A549 (cell line): ENCODE measurements at regions not wholly inside any gene's neighbourhood (a gene's known extent, or its start where the extent isn't known, plus 50 kb on each side); places are given as distances from the start of the nearest gene placed in this dataset.

Experiments
- ATAC-seq, 2 experiments: fragments of 200-7000 bp in 1 of 2; fragments of >200 bp in 1 of 2; cut with Nextera tagmentation in 1 of 2; cut with Tn5 transposase in 1 of 2; 3 replicates each; pipeline versions ENCODE4 v1.8.0 to v1.9.1; 2018 to 2020; ENCODE audit warnings: mild to moderate bottlenecking in 1 of 2, moderate library complexity in 1 of 2
- CTCF ChIA-PET: fragments of 300-600 bp; sonication (Branson Sonifier 250); formaldehyde crosslinking; extraction: SDS; loops from one replicate; lab custom pipeline; 2021; ENCODE audit warnings: antibody characterized with exemption, inconsistent platforms; lab: Yijun Ruan, JAX
- POLR2A ChIA-PET: fragments of 350-600 bp; formaldehyde crosslinking; extraction: SDS; loops from one replicate; lab custom pipeline; 2021; ENCODE audit warnings: antibody characterized with exemption, inconsistent platforms; lab: Yijun Ruan, JAX
- DNase-seq, 2 experiments: peaks; one replicate each; pipeline versions ENCODE4 v3.0.0 to v3.0.0-alpha.2; 2011 to 2016; ENCODE audit warnings: low read depth in 1 of 2, low spot score in 1 of 2
- FAIRE-seq: peaks from 2 replicates; lab custom pipeline; 2011; peaks lifted over from hg19 to GRCh38; lab: Jason Lieb, UNC
- H3K27ac ChIP-seq, 2 experiments: fragments of >200 bp; sonication (Bioruptor Twin); formaldehyde crosslinking; 3 replicates each; pipeline ENCODE4 v1.5.1; 2016 to 2017
- H3K4me1 ChIP-seq: fragments of >200 bp; sonication (Bioruptor Twin); formaldehyde crosslinking; 3 replicates; pipeline ENCODE4 v1.6.1; 2016
- H3K4me2 ChIP-seq: fragments of >200 bp; sonication (Bioruptor Twin); formaldehyde crosslinking; 3 replicates; pipeline ENCODE4 v1.6.1; 2016
- H3K4me3 ChIP-seq: fragments of >200 bp; sonication (Bioruptor Twin); formaldehyde crosslinking; 3 replicates; pipeline ENCODE4 v1.5.1; 2016
- H3K9me3 ChIP-seq: fragments of >200 bp; sonication (Bioruptor Twin); formaldehyde crosslinking; 3 replicates; pipeline ENCODE4 v1.6.1; 2016
- CBX8 ChIP-seq: fragments of 200-600 bp; sonication (generic); IDR thresholded peaks from 2 replicates; pipeline ENCODE4 v1.6.1; 2016
- CEBPB ChIP-seq, 2 experiments: fragments of >200 bp in 1 of 2; sonication (Bioruptor Twin) in 1 of 2; formaldehyde crosslinking in 1 of 2; IDR thresholded peaks; 2 replicates each; pipeline ENCODE4 v1.6.1; 2012 to 2016
- CHD2 ChIP-seq: fragments of 150-350 bp; IDR thresholded peaks from 2 replicates; pipeline ENCODE4 v1.6.1; 2014; ENCODE audit warnings: low read length; ENCODE audit not compliant: partially characterized antibody
- ESRRA ChIP-seq: fragments of 150-350 bp; IDR thresholded peaks from 2 replicates; pipeline ENCODE4 v1.6.1; 2014; ENCODE audit warnings: mild to moderate bottlenecking, low read length, borderline replicate concordance
- FOSL2 ChIP-seq, 2 experiments: fragments of 450-650 bp in 1 of 2; fragments of >200 bp in 1 of 2; sonication (Bioruptor Twin) in 1 of 2; formaldehyde crosslinking; IDR thresholded peaks; 2 replicates each; pipeline versions ENCODE4 v1.5.0 to v1.6.1; 2016 to 2020; ENCODE audit warnings: mild to moderate bottlenecking in 1 of 2, moderate library complexity in 1 of 2
- HDAC2 ChIP-seq: fragments of 200-600 bp; sonication (generic); IDR thresholded peaks from 2 replicates; pipeline ENCODE4 v1.6.1; 2016
- HEYL ChIP-seq: fragments of 250-450 bp; sonication (Bioruptor Pico); IDR thresholded peaks from 2 replicates; pipeline ENCODE4 v1.8.0; 2021; ENCODE audit warnings: mild to moderate bottlenecking, moderate library complexity
- HOXB5 ChIP-seq: fragments of 250-450 bp; sonication (Bioruptor Pico); IDR thresholded peaks from 2 replicates; pipeline ENCODE4 v1.5.0; 2020; ENCODE audit warnings: mild to moderate bottlenecking, moderate library complexity
- KDM1A ChIP-seq: fragments of 200-600 bp; sonication (generic); IDR thresholded peaks from 2 replicates; pipeline ENCODE4 v1.6.1; 2016; ENCODE audit warnings: low read depth, mild to moderate bottlenecking
- MAFK ChIP-seq: fragments of 450-650 bp; IDR thresholded peaks from 2 replicates; pipeline ENCODE4 v1.6.1; 2014; ENCODE audit not compliant: partially characterized antibody
- MYC ChIP-seq: IDR thresholded peaks from 2 replicates; pipeline ENCODE4 v1.6.1; 2012; ENCODE audit warnings: mild to moderate bottlenecking, inconsistent platforms, low read length, improper control_type of control experiment, borderline replicate concordance
- NPAS2 ChIP-seq: fragments of 250-450 bp; sonication (Bioruptor Pico); IDR thresholded peaks from 2 replicates; pipeline ENCODE4 v1.8.0; 2022; ENCODE audit warnings: mild to moderate bottlenecking, moderate library complexity, borderline replicate concordance
- POLR2A ChIP-seq: IDR thresholded peaks from 2 replicates; pipeline ENCODE4 v1.6.1; 2012; ENCODE audit warnings: mild to moderate bottlenecking, low read length
- POLR2AphosphoS2 ChIP-seq: conservative IDR thresholded peaks from 2 replicates; pipeline ENCODE4 v1.6.1; 2012; ENCODE audit warnings: low read length, improper control_type of control experiment, inconsistent platforms
- RNF2 ChIP-seq: fragments of 200-600 bp; sonication (generic); IDR thresholded peaks from 2 replicates; pipeline ENCODE4 v1.6.1; 2016; ENCODE audit warnings: low read depth, mild to moderate bottlenecking, antibody characterized with exemption, moderate library complexity, borderline replicate concordance
- SMC3 ChIP-seq: fragments of >200 bp; sonication (Bioruptor Twin); formaldehyde crosslinking; IDR thresholded peaks from 3 replicates; pipeline ENCODE4 v1.6.1; 2018; ENCODE audit warnings: inconsistent platforms
- SREBF2 ChIP-seq: fragments of 450-650 bp; IDR thresholded peaks from 2 replicates; pipeline ENCODE4 v1.6.1; 2014; ENCODE audit warnings: mild to moderate bottlenecking, moderate library complexity
- TP53 ChIP-seq: fragments of 250-450 bp; sonication (Bioruptor Pico); IDR thresholded peaks from 2 replicates; pipeline ENCODE4 v1.5.0; 2021; ENCODE audit warnings: mild to moderate bottlenecking, moderate library complexity
- ZC3H11A ChIP-seq: fragments of 450-650 bp; IDR thresholded peaks from 2 replicates; pipeline ENCODE4 v1.6.1; 2014; ENCODE audit warnings: antibody characterized with exemption, mild to moderate bottlenecking
- ZSCAN20 ChIP-seq: fragments of 250-450 bp; sonication (Bioruptor Pico); IDR thresholded peaks from 2 replicates; pipeline ENCODE4 v1.8.0; 2022; ENCODE audit warnings: mild to moderate bottlenecking, moderate library complexity
- WGBS: methylation state at CpG from one replicate; pipeline ENCODE4 v1.1.6; 2017; ENCODE audit errors: missing lambda C conversion rate; 5-methylcytosine and 5-hydroxymethylcytosine counted together
- TF ChIP-seq, protein P1 (sequence below): fragments of >200 bp; sonication (Bioruptor Twin); formaldehyde crosslinking; IDR thresholded peaks from 2 replicates; pipeline ENCODE4 v1.6.1; 2016
- TF ChIP-seq, protein P2 (sequence below): fragments of 250-450 bp; sonication (Bioruptor Pico); IDR thresholded peaks from 2 replicates; pipeline ENCODE4 v1.5.0; 2020; ENCODE audit warnings: low read depth, mild to moderate bottlenecking, moderate library complexity
- TF ChIP-seq, protein P3 (sequence below): IDR thresholded peaks from 2 replicates; pipeline ENCODE4 v1.6.1; 2012
- TF ChIP-seq, protein P4 (sequence below): IDR thresholded peaks from 2 replicates; pipeline ENCODE4 v1.6.1; 2012; ENCODE audit warnings: low read depth, borderline replicate concordance
- TF ChIP-seq, protein P5 (sequence below): fragments of 150-350 bp; IDR thresholded peaks from 2 replicates; pipeline ENCODE4 v1.6.1; 2014; ENCODE audit warnings: low read depth, mild to moderate bottlenecking, low read length
- TF ChIP-seq, protein P6 (sequence below): IDR thresholded peaks from 2 replicates; pipeline ENCODE4 v1.6.1; 2012
- TF ChIP-seq, protein P7 (sequence below): fragments of 250-450 bp; sonication (Bioruptor Pico); IDR thresholded peaks from 2 replicates; pipeline ENCODE4 v1.5.0; 2021; ENCODE audit warnings: mild to moderate bottlenecking, moderate library complexity, borderline replicate concordance

DNA sequence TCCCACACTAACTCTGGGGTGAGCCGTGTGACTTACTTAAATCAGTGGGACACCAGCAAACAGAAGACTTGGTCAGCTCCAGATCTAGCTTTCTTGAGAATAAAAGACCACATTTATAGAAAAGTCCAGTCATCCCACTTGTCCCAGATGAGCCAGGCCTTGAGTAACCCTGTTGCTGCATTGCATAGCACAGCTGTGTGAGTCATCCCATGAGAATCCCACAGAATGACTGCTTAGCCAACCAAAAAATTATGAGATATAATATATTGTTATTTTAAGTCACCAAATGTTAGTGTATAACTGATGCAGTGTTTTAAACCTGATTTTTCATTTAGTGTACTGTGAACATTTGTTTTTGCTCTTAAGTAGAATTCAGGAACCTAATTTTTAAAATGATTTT, 94.2 kb upstream of the FSHR start:
- CTCF ChIA-PET = interaction anchor here (0.7 kb wide), 1 partner anchor 13 kb away, joined by 3 read pairs; no protein-coding TSS in a partner anchor
- Histone ChIP-seq H3K9me3 (0 out of 3 replicates have a peak, but pooled peaks cover 2% of the 10 kb centered on the region), H3K4me2 (no peak overlapping the region), H3K4me1 (0 out of 3 replicates have a peak, but pooled peaks cover 3% of the 10 kb centered on the region), H3K4me3 (no peak overlapping the region), H3K27ac (no peak overlapping the region)
- ATAC-seq (peak; percentile 60 to 94; a peak in 5 of 6 replicates), DNase-seq (peak in 1 of 2 experiments; percentile 36), FAIRE-seq (no peak)
- no peak for TF ChIP-seq FOSL2 (IDR thresholded peaks at IDR 0.05)
- peak; percentile 53; the same call in 1 of the 2 replicates for TF ChIP-seq FOSL2 (CRISPR knock-in tag; IDR thresholded peaks at IDR 0.05)
- TF ChIP-seq, protein P1, sequence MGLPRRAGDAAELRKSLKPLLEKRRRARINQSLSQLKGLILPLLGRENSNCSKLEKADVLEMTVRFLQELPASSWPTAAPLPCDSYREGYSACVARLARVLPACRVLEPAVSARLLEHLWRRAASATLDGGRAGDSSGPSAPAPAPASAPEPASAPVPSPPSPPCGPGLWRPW = no peak
- no peak for TF ChIP-seq MAFK
- 0 out of 4 replicates have a peak, but pooled peaks of 1 of the 2 experiments have one; percentile 25 for TF ChIP-seq CEBPB (IDR thresholded peaks at IDR 0.05)
- 0% methylated on average over 1 of the region's 1 CpG for WGBS
- POLR2A ChIA-PET = no interaction called here

DNA sequence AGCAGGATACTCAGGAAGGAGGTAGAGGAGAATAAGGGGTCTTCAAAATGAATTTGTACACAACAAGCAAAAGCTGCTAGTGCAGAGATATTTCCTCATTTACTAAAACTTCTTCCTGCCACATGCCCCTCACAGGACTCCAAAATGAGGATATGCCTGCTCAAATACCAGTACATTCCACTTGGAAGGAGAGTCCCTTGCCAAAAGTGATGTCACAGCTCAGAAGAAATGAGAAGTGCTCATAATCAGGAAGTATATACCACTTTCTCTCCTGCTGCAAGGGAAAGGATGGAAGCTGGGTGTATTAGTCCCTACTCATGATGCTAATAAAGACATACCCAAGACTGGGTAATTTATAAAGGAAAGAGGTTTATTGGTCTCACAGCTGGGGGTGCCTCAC, 87.7 kb upstream of the FSHR start:
- Histone ChIP-seq H3K4me2 (no peak overlapping the region), H3K4me1 (no peaks in the 10 kb centered on the region), H3K4me3 (no peak overlapping the region), H3K9me3 (0 out of 3 replicates have a peak, but pooled peaks cover 2% of the 10 kb centered on the region), H3K27ac (no peak overlapping the region)
- FAIRE-seq = no peak
- ChIA-PET CTCF (no interaction called here), POLR2A (no interaction called here)
- no peak for ATAC-seq
- no peak for DNase-seq
- TF ChIP-seq SREBF2 = no peak
- no peak for TF ChIP-seq KDM1A
- TF ChIP-seq, protein P2, sequence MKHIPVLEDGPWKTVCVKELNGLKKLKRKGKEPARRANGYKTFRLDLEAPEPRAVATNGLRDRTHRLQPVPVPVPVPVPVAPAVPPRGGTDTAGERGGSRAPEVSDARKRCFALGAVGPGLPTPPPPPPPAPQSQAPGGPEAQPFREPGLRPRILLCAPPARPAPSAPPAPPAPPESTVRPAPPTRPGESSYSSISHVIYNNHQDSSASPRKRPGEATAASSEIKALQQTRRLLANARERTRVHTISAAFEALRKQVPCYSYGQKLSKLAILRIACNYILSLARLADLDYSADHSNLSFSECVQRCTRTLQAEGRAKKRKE (CRISPR knock-in tag) = no peak
- no peak for TF ChIP-seq CBX8
- TF ChIP-seq, protein P3, sequence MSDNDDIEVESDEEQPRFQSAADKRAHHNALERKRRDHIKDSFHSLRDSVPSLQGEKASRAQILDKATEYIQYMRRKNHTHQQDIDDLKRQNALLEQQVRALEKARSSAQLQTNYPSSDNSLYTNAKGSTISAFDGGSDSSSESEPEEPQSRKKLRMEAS = no peak
- no peak for TF ChIP-seq ESRRA
- TF ChIP-seq ZSCAN20 = no peak
- TF ChIP-seq NPAS2 (CRISPR knock-in tag) = no peak
- TF ChIP-seq HOXB5 (CRISPR knock-in tag) = no peak
- no peak for TF ChIP-seq ZC3H11A
- TF ChIP-seq, protein P4, sequence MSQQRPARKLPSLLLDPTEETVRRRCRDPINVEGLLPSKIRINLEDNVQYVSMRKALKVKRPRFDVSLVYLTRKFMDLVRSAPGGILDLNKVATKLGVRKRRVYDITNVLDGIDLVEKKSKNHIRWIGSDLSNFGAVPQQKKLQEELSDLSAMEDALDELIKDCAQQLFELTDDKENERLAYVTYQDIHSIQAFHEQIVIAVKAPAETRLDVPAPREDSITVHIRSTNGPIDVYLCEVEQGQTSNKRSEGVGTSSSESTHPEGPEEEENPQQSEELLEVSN = no peak

DNA sequence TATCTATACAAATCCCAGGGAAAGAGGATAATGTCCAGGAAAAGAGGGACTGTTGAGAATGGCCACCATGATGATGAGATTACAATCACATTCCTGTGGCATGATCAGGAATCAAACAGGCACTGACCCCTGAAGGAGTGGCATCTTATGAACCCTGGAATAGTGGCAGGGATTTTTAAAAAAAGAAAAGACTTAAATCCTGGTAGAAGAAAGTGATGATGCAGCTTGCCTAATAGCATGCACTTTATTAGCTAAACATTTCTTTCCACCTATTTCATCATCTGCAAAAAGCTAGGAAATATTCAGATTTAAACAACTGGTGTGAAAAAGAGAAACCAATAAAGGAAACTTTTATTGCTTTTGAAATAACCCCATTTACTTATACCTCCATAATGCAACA, 87.2 kb upstream of the FSHR start:
- Histone ChIP-seq H3K4me2 (no peak overlapping the region), H3K4me3 (no peak overlapping the region), H3K9me3 (0 out of 3 replicates have a peak, but pooled peaks cover 2% of the 10 kb centered on the region), H3K4me1 (no peaks in the 10 kb centered on the region), H3K27ac (no peak overlapping the region)
- ATAC-seq = no peak
- POLR2A ChIA-PET = no interaction called here
- TF ChIP-seq MAFK (no peak), POLR2AphosphoS2 (no peak), CBX8 (no peak), HDAC2 (no peak), TP53 (CRISPR knock-in tag) (no peak), HEYL (no peak), CHD2 (no peak), MYC (no peak), SMC3 (no peak), RNF2 (no peak), POLR2A (no peak)
- TF ChIP-seq, protein P4 = no peak
- TF ChIP-seq, protein P5, sequence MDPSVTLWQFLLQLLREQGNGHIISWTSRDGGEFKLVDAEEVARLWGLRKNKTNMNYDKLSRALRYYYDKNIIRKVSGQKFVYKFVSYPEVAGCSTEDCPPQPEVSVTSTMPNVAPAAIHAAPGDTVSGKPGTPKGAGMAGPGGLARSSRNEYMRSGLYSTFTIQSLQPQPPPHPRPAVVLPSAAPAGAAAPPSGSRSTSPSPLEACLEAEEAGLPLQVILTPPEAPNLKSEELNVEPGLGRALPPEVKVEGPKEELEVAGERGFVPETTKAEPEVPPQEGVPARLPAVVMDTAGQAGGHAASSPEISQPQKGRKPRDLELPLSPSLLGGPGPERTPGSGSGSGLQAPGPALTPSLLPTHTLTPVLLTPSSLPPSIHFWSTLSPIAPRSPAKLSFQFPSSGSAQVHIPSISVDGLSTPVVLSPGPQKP = no peak
- TF ChIP-seq, protein P6, sequence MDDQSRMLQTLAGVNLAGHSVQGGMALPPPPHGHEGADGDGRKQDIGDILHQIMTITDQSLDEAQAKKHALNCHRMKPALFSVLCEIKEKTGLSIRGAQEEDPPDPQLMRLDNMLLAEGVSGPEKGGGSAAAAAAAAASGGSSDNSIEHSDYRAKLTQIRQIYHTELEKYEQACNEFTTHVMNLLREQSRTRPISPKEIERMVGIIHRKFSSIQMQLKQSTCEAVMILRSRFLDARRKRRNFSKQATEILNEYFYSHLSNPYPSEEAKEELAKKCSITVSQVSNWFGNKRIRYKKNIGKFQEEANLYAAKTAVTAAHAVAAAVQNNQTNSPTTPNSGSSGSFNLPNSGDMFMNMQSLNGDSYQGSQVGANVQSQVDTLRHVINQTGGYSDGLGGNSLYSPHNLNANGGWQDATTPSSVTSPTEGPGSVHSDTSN = no peak
- TF ChIP-seq, protein P7, sequence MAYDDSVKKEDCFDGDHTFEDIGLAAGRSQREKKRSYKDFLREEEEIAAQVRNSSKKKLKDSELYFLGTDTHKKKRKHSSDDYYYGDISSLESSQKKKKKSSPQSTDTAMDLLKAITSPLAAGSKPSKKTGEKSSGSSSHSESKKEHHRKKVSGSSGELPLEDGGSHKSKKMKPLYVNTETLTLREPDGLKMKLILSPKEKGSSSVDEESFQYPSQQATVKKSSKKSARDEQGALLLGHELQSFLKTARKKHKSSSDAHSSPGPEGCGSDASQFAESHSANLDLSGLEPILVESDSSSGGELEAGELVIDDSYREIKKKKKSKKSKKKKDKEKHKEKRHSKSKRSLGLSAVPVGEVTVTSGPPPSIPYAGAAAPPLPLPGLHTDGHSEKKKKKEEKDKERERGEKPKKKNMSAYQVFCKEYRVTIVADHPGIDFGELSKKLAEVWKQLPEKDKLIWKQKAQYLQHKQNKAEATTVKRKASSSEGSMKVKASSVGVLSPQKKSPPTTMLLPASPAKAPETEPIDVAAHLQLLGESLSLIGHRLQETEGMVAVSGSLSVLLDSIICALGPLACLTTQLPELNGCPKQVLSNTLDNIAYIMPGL = no peak
- CTCF ChIA-PET = no interaction called here
- FAIRE-seq = no peak
- DNase-seq = no peak
